ENCODE measurements at regions not wholly inside any gene's neighbourhood (a gene's known extent, or its start where the extent isn't known, plus 50 kb on each side); places are given as distances from the start of the nearest gene placed in this dataset.
"Not testable (repeated sequence)": the region's sequence is repeated elsewhere in the genome, so short reads cannot be mapped to it uniquely, and the experiment has no call there.

- not testable (repeated sequence) for DNase-seq
Measured at GRCh38 chr5:100011160-100011559, 524.0 kb upstream of the FAM174A start.

- DNase-seq = no peak
Measured at GRCh38 chr5:100004969-100005368, 530.2 kb upstream of the FAM174A start.

GRCh38 chr5:99998319-99998718 lies 536.9 kb upstream of the FAM174A start:
- DNase-seq = no peak

GRCh38 chr5:99995407-99995806 lies 539.8 kb upstream of the FAM174A start:
- no peak for DNase-seq

GRCh38 chr5:99973779-99974178 lies 561.4 kb upstream of the FAM174A start:
- DNase-seq = no peak

GRCh38 chr5:99955962-99956361 lies 579.2 kb upstream of the FAM174A start:
- DNase-seq = no peak

- no peak for DNase-seq
Measured at GRCh38 chr5:99955006-99955405, 580.2 kb upstream of the FAM174A start.

- no peak for DNase-seq
Measured at GRCh38 chr5:99949969-99950524, 585.1 kb upstream of the FAM174A start.

GRCh38 chr5:99949361-99949760 lies 585.8 kb upstream of the FAM174A start:
- DNase-seq = no peak

- no peak for DNase-seq
Measured at GRCh38 chr5:99948850-99949249, 586.3 kb upstream of the FAM174A start.

GRCh38 chr5:99945478-99946442 lies 589.4 kb upstream of the FAM174A start:
- DNase-seq = no peak

- no peak for DNase-seq
Measured at GRCh38 chr5:99940540-99940939, 594.6 kb upstream of the FAM174A start.

GRCh38 chr5:99936911-99937310 lies 598.3 kb upstream of the FAM174A start:
- no peak for DNase-seq

GRCh38 chr5:99929806-99930135 lies 605.4 kb upstream of the FAM174A start:
- DNase-seq = no peak

GRCh38 chr5:99929067-99929805 lies 605.9 kb upstream of the FAM174A start:
- DNase-seq = no peak

GRCh38 chr5:99928490-99928889 lies 606.7 kb upstream of the FAM174A start:
- DNase-seq = no peak

- no peak for DNase-seq
Measured at GRCh38 chr5:99926463-99926862, 608.7 kb upstream of the FAM174A start.

GRCh38 chr5:99922386-99922785 lies 612.8 kb upstream of the FAM174A start:
- peak; percentile 2 for DNase-seq

GRCh38 chr5:99911971-99912370 lies 623.2 kb upstream of the FAM174A start:
- DNase-seq = no peak

- DNase-seq = no peak
Measured at GRCh38 chr5:99906776-99907175, 628.4 kb upstream of the FAM174A start.

- peak; percentile 17 for DNase-seq
Measured at GRCh38 chr5:99901972-99902371, 633.2 kb upstream of the FAM174A start.

- no peak for DNase-seq
Measured at GRCh38 chr5:99900302-99900852, 634.8 kb upstream of the FAM174A start.

GRCh38 chr5:99879791-99880511 lies 655.2 kb upstream of the FAM174A start:
- DNase-seq = no peak
